A549 (cell line): ENCODE measurements at regions not wholly inside any gene's neighbourhood (a gene's known extent, or its start where the extent isn't known, plus 50 kb on each side); places are given as distances from the start of the nearest gene placed in this dataset.

ENCODE experiments used
- ATAC-seq, 2 experiments: fragments of 200-7000 bp in 1 of 2; fragments of >200 bp in 1 of 2; cut with Nextera tagmentation in 1 of 2; cut with Tn5 transposase in 1 of 2; 3 replicates each; pipeline versions ENCODE4 v1.8.0 to v1.9.1; 2018 to 2020; ENCODE audit warnings: mild to moderate bottlenecking in 1 of 2, moderate library complexity in 1 of 2
- CTCF ChIA-PET: fragments of 300-600 bp; sonication (Branson Sonifier 250); formaldehyde crosslinking; extraction: SDS; loops from one replicate; lab custom pipeline; 2021; ENCODE audit warnings: antibody characterized with exemption, inconsistent platforms; lab: Yijun Ruan, JAX
- POLR2A ChIA-PET: fragments of 350-600 bp; formaldehyde crosslinking; extraction: SDS; loops from one replicate; lab custom pipeline; 2021; ENCODE audit warnings: antibody characterized with exemption, inconsistent platforms; lab: Yijun Ruan, JAX
- DNase-seq, 2 experiments: peaks; one replicate each; pipeline versions ENCODE4 v3.0.0 to v3.0.0-alpha.2; 2011 to 2016; ENCODE audit warnings: low read depth in 1 of 2, low spot score in 1 of 2
- FAIRE-seq: peaks from 2 replicates; lab custom pipeline; 2011; peaks lifted over from hg19 to GRCh38; lab: Jason Lieb, UNC
- H3K27ac ChIP-seq, 2 experiments: fragments of >200 bp; sonication (Bioruptor Twin); formaldehyde crosslinking; 3 replicates each; pipeline ENCODE4 v1.5.1; 2016 to 2017
- H3K4me1 ChIP-seq: fragments of >200 bp; sonication (Bioruptor Twin); formaldehyde crosslinking; 3 replicates; pipeline ENCODE4 v1.6.1; 2016
- H3K4me2 ChIP-seq: fragments of >200 bp; sonication (Bioruptor Twin); formaldehyde crosslinking; 3 replicates; pipeline ENCODE4 v1.6.1; 2016
- H3K4me3 ChIP-seq: fragments of >200 bp; sonication (Bioruptor Twin); formaldehyde crosslinking; 3 replicates; pipeline ENCODE4 v1.5.1; 2016
- H3K9me3 ChIP-seq: fragments of >200 bp; sonication (Bioruptor Twin); formaldehyde crosslinking; 3 replicates; pipeline ENCODE4 v1.6.1; 2016
- CBX8 ChIP-seq: fragments of 200-600 bp; sonication (generic); IDR thresholded peaks from 2 replicates; pipeline ENCODE4 v1.6.1; 2016
- CHD2 ChIP-seq: fragments of 150-350 bp; IDR thresholded peaks from 2 replicates; pipeline ENCODE4 v1.6.1; 2014; ENCODE audit warnings: low read length; ENCODE audit not compliant: partially characterized antibody
- CHD4 ChIP-seq: fragments of 200-600 bp; sonication (generic); IDR thresholded peaks from 2 replicates; pipeline ENCODE4 v1.6.1; 2016; ENCODE audit warnings: antibody characterized with exemption, mild to moderate bottlenecking, borderline replicate concordance
- EHF ChIP-seq: fragments of 250-450 bp; sonication (Bioruptor Pico); IDR thresholded peaks from 2 replicates; pipeline ENCODE4 v1.5.0; 2020; ENCODE audit warnings: mild to moderate bottlenecking
- EP300 ChIP-seq, 2 experiments: fragments of >200 bp; sonication (Bioruptor Twin); formaldehyde crosslinking; IDR thresholded peaks; 2 replicates in 1 of 2; 3 replicates in 1 of 2; pipeline ENCODE4 v1.6.1; 2016 to 2017
- FOSL2 ChIP-seq, 2 experiments: fragments of 450-650 bp in 1 of 2; fragments of >200 bp in 1 of 2; sonication (Bioruptor Twin) in 1 of 2; formaldehyde crosslinking; IDR thresholded peaks; 2 replicates each; pipeline versions ENCODE4 v1.5.0 to v1.6.1; 2016 to 2020; ENCODE audit warnings: mild to moderate bottlenecking in 1 of 2, moderate library complexity in 1 of 2
- GATA3 ChIP-seq: IDR thresholded peaks from 2 replicates; pipeline ENCODE4 v1.6.1; 2012; ENCODE audit warnings: borderline replicate concordance
- HDAC2 ChIP-seq: fragments of 200-600 bp; sonication (generic); IDR thresholded peaks from 2 replicates; pipeline ENCODE4 v1.6.1; 2016
- HEYL ChIP-seq: fragments of 250-450 bp; sonication (Bioruptor Pico); IDR thresholded peaks from 2 replicates; pipeline ENCODE4 v1.8.0; 2021; ENCODE audit warnings: mild to moderate bottlenecking, moderate library complexity
- KDM1A ChIP-seq: fragments of 200-600 bp; sonication (generic); IDR thresholded peaks from 2 replicates; pipeline ENCODE4 v1.6.1; 2016; ENCODE audit warnings: low read depth, mild to moderate bottlenecking
- KDM5A ChIP-seq: fragments of 200-600 bp; sonication (generic); IDR thresholded peaks from 2 replicates; pipeline ENCODE4 v1.6.1; 2016; ENCODE audit warnings: antibody characterized with exemption, mild to moderate bottlenecking
- MAZ ChIP-seq: fragments of 150-350 bp; IDR thresholded peaks from 2 replicates; pipeline ENCODE4 v1.6.1; 2014; ENCODE audit warnings: antibody characterized with exemption, low read depth, low read length, borderline replicate concordance
- NPAS2 ChIP-seq: fragments of 250-450 bp; sonication (Bioruptor Pico); IDR thresholded peaks from 2 replicates; pipeline ENCODE4 v1.8.0; 2022; ENCODE audit warnings: mild to moderate bottlenecking, moderate library complexity, borderline replicate concordance
- NR3C1 ChIP-seq: fragments of >200 bp; sonication (Bioruptor Twin); formaldehyde crosslinking; IDR thresholded peaks from 3 replicates; pipeline ENCODE4 v1.6.1; 2017
- RFX5 ChIP-seq: fragments of 450-650 bp; IDR thresholded peaks from 2 replicates; pipeline ENCODE4 v1.7.1; 2014; ENCODE audit warnings: antibody characterized with exemption, mild to moderate bottlenecking, moderate library complexity
- RNF2 ChIP-seq: fragments of 200-600 bp; sonication (generic); IDR thresholded peaks from 2 replicates; pipeline ENCODE4 v1.6.1; 2016; ENCODE audit warnings: low read depth, mild to moderate bottlenecking, antibody characterized with exemption, moderate library complexity, borderline replicate concordance
- SMC3 ChIP-seq: fragments of >200 bp; sonication (Bioruptor Twin); formaldehyde crosslinking; IDR thresholded peaks from 3 replicates; pipeline ENCODE4 v1.6.1; 2018; ENCODE audit warnings: inconsistent platforms
- SREBF2 ChIP-seq: fragments of 450-650 bp; IDR thresholded peaks from 2 replicates; pipeline ENCODE4 v1.6.1; 2014; ENCODE audit warnings: mild to moderate bottlenecking, moderate library complexity
- TP53 ChIP-seq: fragments of 250-450 bp; sonication (Bioruptor Pico); IDR thresholded peaks from 2 replicates; pipeline ENCODE4 v1.5.0; 2021; ENCODE audit warnings: mild to moderate bottlenecking, moderate library complexity
- ZC3H11A ChIP-seq: fragments of 450-650 bp; IDR thresholded peaks from 2 replicates; pipeline ENCODE4 v1.6.1; 2014; ENCODE audit warnings: antibody characterized with exemption, mild to moderate bottlenecking
- WGBS: methylation state at CpG from one replicate; pipeline ENCODE4 v1.1.6; 2017; ENCODE audit errors: missing lambda C conversion rate; 5-methylcytosine and 5-hydroxymethylcytosine counted together
- TF ChIP-seq, protein P1 (sequence below): IDR thresholded peaks from 2 replicates; pipeline ENCODE4 v1.6.1; 2012; ENCODE audit warnings: low read depth, borderline replicate concordance
- TF ChIP-seq, protein P2 (sequence below): IDR thresholded peaks from 2 replicates; pipeline ENCODE4 v1.6.1; 2012
- TF ChIP-seq, protein P3 (sequence below): fragments of 150-350 bp; IDR thresholded peaks from 2 replicates; pipeline ENCODE4 v1.6.1; 2014; ENCODE audit warnings: low read depth, mild to moderate bottlenecking, low read length
- TF ChIP-seq, protein P4 (sequence below): fragments of 250-450 bp; sonication (Bioruptor Pico); IDR thresholded peaks from 2 replicates; pipeline ENCODE4 v1.5.0; 2021; ENCODE audit warnings: mild to moderate bottlenecking, moderate library complexity, borderline replicate concordance
- TF ChIP-seq, protein P5 (sequence below): fragments of >200 bp; sonication (Bioruptor Twin); formaldehyde crosslinking; IDR thresholded peaks from 2 replicates; pipeline ENCODE4 v1.6.1; 2016

DNA sequence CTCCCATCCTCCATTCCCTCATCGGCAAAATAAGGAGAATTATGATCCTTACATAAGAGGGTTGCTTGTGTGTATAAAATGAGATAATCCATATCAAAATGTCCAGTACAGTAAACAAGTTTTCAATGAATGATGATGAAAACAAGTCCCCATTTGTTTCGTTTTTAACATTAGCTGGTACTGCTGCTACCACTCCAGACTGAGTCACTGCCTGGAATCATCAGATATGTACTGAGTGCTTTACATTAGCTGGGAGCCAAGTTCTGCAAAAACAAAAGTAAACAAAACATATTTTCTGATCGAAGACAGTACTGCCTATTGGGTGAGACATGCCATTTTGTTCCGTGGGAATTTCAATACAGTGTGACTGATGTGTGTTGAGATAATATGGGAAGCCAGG, 123.2 kb upstream of the IGFBP7 start:
- 3% methylated on average over 4 of the region's 4 CpGs for WGBS
- no peak overlapping the region for H3K4me3 ChIP-seq
- ChIA-PET POLR2A (no interaction called here), CTCF (no interaction called here)
- H3K9me3 ChIP-seq = no peaks in the 10 kb centered on the region
- no peaks in the 10 kb centered on the region for H3K4me1 ChIP-seq
- DNase-seq (peak in 1 of 2 experiments; percentile 3), FAIRE-seq (no peak), ATAC-seq (peak in 1 of 2 experiments; percentile 52; a peak in 2 of 6 replicates)
- no peak for TF ChIP-seq EP300 (IDR thresholded peaks at IDR 0.05)
- TF ChIP-seq RNF2 = no peak
- TF ChIP-seq, protein P1, sequence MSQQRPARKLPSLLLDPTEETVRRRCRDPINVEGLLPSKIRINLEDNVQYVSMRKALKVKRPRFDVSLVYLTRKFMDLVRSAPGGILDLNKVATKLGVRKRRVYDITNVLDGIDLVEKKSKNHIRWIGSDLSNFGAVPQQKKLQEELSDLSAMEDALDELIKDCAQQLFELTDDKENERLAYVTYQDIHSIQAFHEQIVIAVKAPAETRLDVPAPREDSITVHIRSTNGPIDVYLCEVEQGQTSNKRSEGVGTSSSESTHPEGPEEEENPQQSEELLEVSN = no peak
- no peak for TF ChIP-seq EHF (CRISPR knock-in tag)
- no peak for TF ChIP-seq HEYL (CRISPR knock-in tag)
- TF ChIP-seq, protein P2, sequence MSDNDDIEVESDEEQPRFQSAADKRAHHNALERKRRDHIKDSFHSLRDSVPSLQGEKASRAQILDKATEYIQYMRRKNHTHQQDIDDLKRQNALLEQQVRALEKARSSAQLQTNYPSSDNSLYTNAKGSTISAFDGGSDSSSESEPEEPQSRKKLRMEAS = no peak
- no peak for TF ChIP-seq CHD2
- TF ChIP-seq NPAS2 (CRISPR knock-in tag) = no peak
- TF ChIP-seq KDM5A = no peak
- TF ChIP-seq KDM1A = no peak
- no peak for TF ChIP-seq RFX5
- TF ChIP-seq CHD4 = no peak
- TF ChIP-seq ZC3H11A = no peak
- TF ChIP-seq HDAC2 = no peak
- peak overlapping the region; percentile 44; the same call in 2 of the 3 replicates for H3K4me2 ChIP-seq
- H3K27ac ChIP-seq = no peak overlapping the region

DNA sequence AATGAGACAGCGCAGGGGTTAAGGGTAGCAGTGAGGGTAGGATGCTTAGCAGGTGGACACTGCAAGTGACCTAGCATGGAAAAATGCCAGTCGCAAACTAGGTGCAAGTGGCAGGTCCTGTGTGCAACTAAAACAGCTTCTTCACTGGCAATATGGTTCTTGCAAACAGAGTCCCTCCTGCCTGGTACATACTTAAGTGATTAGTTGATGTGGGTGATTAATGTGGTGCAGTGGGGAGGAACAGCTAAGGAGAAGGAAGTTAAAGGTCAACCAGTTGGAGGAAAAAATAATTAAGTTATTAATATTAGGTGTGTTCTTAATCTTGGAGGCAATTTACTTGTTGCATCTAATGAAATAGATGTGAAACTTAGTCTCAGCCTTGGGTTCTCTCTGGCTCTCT, 121.6 kb upstream of the IGFBP7 start:
- Histone ChIP-seq H3K27ac (no peak overlapping the region), H3K9me3 (no peaks in the 10 kb centered on the region), H3K4me3 (no peak overlapping the region), H3K4me1 (no peaks in the 10 kb centered on the region), H3K4me2 (no peak overlapping the region)
- 89% methylated on average over 1 of the region's 2 CpGs for WGBS
- DNase-seq = no peak
- ChIA-PET POLR2A (no interaction called here), CTCF (no interaction called here)
- TF ChIP-seq, protein P3, sequence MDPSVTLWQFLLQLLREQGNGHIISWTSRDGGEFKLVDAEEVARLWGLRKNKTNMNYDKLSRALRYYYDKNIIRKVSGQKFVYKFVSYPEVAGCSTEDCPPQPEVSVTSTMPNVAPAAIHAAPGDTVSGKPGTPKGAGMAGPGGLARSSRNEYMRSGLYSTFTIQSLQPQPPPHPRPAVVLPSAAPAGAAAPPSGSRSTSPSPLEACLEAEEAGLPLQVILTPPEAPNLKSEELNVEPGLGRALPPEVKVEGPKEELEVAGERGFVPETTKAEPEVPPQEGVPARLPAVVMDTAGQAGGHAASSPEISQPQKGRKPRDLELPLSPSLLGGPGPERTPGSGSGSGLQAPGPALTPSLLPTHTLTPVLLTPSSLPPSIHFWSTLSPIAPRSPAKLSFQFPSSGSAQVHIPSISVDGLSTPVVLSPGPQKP = no peak
- TF ChIP-seq MAZ (no peak), KDM5A (no peak), NPAS2 (CRISPR knock-in tag) (no peak), CBX8 (no peak), SMC3 (no peak), TP53 (CRISPR knock-in tag) (no peak), NR3C1 (no peak), FOSL2 (IDR thresholded peaks at IDR 0.05) (no peak), FOSL2 (CRISPR knock-in tag; IDR thresholded peaks at IDR 0.05) (no peak), SREBF2 (no peak), KDM1A (no peak), HDAC2 (no peak), GATA3 (no peak)
- TF ChIP-seq, protein P4, sequence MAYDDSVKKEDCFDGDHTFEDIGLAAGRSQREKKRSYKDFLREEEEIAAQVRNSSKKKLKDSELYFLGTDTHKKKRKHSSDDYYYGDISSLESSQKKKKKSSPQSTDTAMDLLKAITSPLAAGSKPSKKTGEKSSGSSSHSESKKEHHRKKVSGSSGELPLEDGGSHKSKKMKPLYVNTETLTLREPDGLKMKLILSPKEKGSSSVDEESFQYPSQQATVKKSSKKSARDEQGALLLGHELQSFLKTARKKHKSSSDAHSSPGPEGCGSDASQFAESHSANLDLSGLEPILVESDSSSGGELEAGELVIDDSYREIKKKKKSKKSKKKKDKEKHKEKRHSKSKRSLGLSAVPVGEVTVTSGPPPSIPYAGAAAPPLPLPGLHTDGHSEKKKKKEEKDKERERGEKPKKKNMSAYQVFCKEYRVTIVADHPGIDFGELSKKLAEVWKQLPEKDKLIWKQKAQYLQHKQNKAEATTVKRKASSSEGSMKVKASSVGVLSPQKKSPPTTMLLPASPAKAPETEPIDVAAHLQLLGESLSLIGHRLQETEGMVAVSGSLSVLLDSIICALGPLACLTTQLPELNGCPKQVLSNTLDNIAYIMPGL (CRISPR knock-in tag) = no peak
- TF ChIP-seq, protein P5, sequence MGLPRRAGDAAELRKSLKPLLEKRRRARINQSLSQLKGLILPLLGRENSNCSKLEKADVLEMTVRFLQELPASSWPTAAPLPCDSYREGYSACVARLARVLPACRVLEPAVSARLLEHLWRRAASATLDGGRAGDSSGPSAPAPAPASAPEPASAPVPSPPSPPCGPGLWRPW = no peak
- FAIRE-seq = no peak
- no peak for ATAC-seq
